H9 (cell line): ENCODE measurements at regions not wholly inside any gene's neighbourhood (a gene's known extent, or its start where the extent isn't known, plus 50 kb on each side); places are given as distances from the start of the nearest gene placed in this dataset.

Source experiments
- DNase-seq: peaks from one replicate; pipeline ENCODE4 v3.0.0-alpha.2; 2017
- H2AFZ ChIP-seq: one replicate; pipeline ENCODE4 v1.6.1; 2013; ENCODE audit warnings: mild to moderate bottlenecking, low read length, control low read depth, moderate library complexity
- H2AK5ac ChIP-seq: 2 replicates; pipeline ENCODE4 v1.6.1; 2013; ENCODE audit warnings: low read length, control low read depth, mixed read lengths; ENCODE audit not compliant: insufficient read length
- H2BK120ac ChIP-seq: one replicate; pipeline ENCODE4 v1.6.1; 2013; ENCODE audit warnings: low read depth, mild to moderate bottlenecking, low read length, control low read depth, inconsistent platforms; ENCODE audit not compliant: poor library complexity, severe bottlenecking
- H2BK12ac ChIP-seq: 2 replicates; pipeline ENCODE4 v1.6.1; 2013; ENCODE audit warnings: low read length, control low read depth, mixed read lengths, low read depth; ENCODE audit not compliant: insufficient read length
- H2BK15ac ChIP-seq: 2 replicates; pipeline ENCODE4 v1.6.1; 2013; ENCODE audit warnings: low read depth, low read length, control low read depth
- H2BK20ac ChIP-seq: one replicate; pipeline ENCODE4 v1.6.1; 2013; ENCODE audit warnings: low read depth, mild to moderate bottlenecking, low read length, control low read depth, inconsistent platforms; ENCODE audit not compliant: poor library complexity, severe bottlenecking
- H2BK5ac ChIP-seq: 2 replicates; pipeline ENCODE4 v1.6.1; 2013; ENCODE audit warnings: low read length, control low read depth, mixed read lengths; ENCODE audit not compliant: insufficient read length
- H3K14ac ChIP-seq: 2 replicates; pipeline ENCODE4 v1.6.1; 2013; ENCODE audit warnings: low read length, control low read depth; ENCODE audit not compliant: insufficient read depth
- H3K18ac ChIP-seq: 2 replicates; pipeline ENCODE4 v1.6.1; 2013; ENCODE audit warnings: low read depth, mild to moderate bottlenecking, mixed read lengths, low read length, control low read depth; ENCODE audit not compliant: insufficient read length
- H3K23ac ChIP-seq: 2 replicates; pipeline ENCODE4 v1.6.1; 2013; ENCODE audit warnings: low read length, control low read depth, mixed read lengths, low read depth; ENCODE audit not compliant: insufficient read length
- H3K23me2 ChIP-seq: 2 replicates; pipeline ENCODE4 v1.6.1; 2013; ENCODE audit warnings: low read depth, mild to moderate bottlenecking, mixed read lengths, low read length, control low read depth; ENCODE audit not compliant: insufficient read length, poor library complexity, severe bottlenecking
- H3K27ac ChIP-seq: 2 replicates; pipeline ENCODE4 v1.5.1; 2013; ENCODE audit warnings: low read length, control low read depth, mixed read lengths, low read depth; ENCODE audit not compliant: insufficient read length
- H3K27me3 ChIP-seq: 2 replicates; pipeline ENCODE4 v1.6.1; 2013; ENCODE audit warnings: low read length, control low read depth, inconsistent platforms; ENCODE audit not compliant: insufficient read depth
- H3K4ac ChIP-seq: 2 replicates; pipeline ENCODE4 v1.6.1; 2013; ENCODE audit warnings: low read depth, mild to moderate bottlenecking, control low read depth, inconsistent platforms, low read length, moderate library complexity
- H3K4me1 ChIP-seq: 2 replicates; pipeline ENCODE4 v1.6.1; 2013; ENCODE audit warnings: low read length, control low read depth, inconsistent platforms; ENCODE audit not compliant: insufficient read depth
- H3K4me2 ChIP-seq: 2 replicates; pipeline ENCODE4 v1.6.1; 2013; ENCODE audit warnings: low read length, control low read depth, mixed read lengths; ENCODE audit not compliant: insufficient read length, insufficient read depth
- H3K56ac ChIP-seq: 2 replicates; pipeline ENCODE4 v1.6.1; 2013; ENCODE audit warnings: low read depth, mild to moderate bottlenecking, mixed read lengths, low read length, control low read depth; ENCODE audit not compliant: insufficient read length
- H3K79me1 ChIP-seq: 2 replicates; pipeline ENCODE4 v1.6.1; 2013; ENCODE audit warnings: low read depth, mild to moderate bottlenecking, moderate library complexity, low read length, control low read depth, inconsistent platforms; ENCODE audit not compliant: insufficient read depth, poor library complexity, severe bottlenecking
- H3K79me2 ChIP-seq: 2 replicates; pipeline ENCODE4 v1.6.1; 2013; ENCODE audit warnings: low read length, control low read depth, inconsistent platforms; ENCODE audit not compliant: insufficient read depth
- H3K9ac ChIP-seq: 2 replicates; pipeline ENCODE4 v1.6.1; 2013; ENCODE audit warnings: low read length, control low read depth, mixed read lengths; ENCODE audit not compliant: insufficient read length; ENCODE audit errors: extremely low read depth
- H3K9me3 ChIP-seq: one replicate; pipeline ENCODE4 v1.6.1; 2013; ENCODE audit warnings: low read depth, low read length, inconsistent platforms; ENCODE audit not compliant: control insufficient read depth
- H3T11ph ChIP-seq: one replicate; pipeline ENCODE4 v1.6.1; 2013; ENCODE audit warnings: mild to moderate bottlenecking, low read length, control low read depth, inconsistent platforms
- H4K20me1 ChIP-seq: one replicate; pipeline ENCODE4 v1.6.1; 2013; ENCODE audit not compliant: control insufficient read depth, insufficient read length, insufficient read depth
- H4K5ac ChIP-seq: 2 replicates; pipeline ENCODE4 v1.6.1; 2013; ENCODE audit warnings: low read depth, mild to moderate bottlenecking, mixed read lengths, low read length, control low read depth; ENCODE audit not compliant: insufficient read length
- H4K8ac ChIP-seq: replicated peaks from 2 replicates; pipeline ENCODE4 v1.6.1; 2013; ENCODE audit warnings: low read length, control low read depth, mixed read lengths, low read depth; ENCODE audit not compliant: insufficient read length
- H4K91ac ChIP-seq: 2 replicates; pipeline ENCODE4 v1.6.1; 2013; ENCODE audit warnings: low read depth, mild to moderate bottlenecking, moderate library complexity, mixed read lengths, low read length, control low read depth; ENCODE audit not compliant: insufficient read length
- H3K27ac Mint-ChIP-seq, 3 experiments: 2 replicates in 2 of 3; 3 replicates in 1 of 3; pipeline ENCODE4 v1.8.0; 2020 to 2021; ENCODE audit warnings: mixed read lengths in 3 of 3, mild to moderate bottlenecking in 1 of 3, moderate library complexity in 1 of 3
- H3K27me3 Mint-ChIP-seq: 2 replicates; pipeline ENCODE4 v1.8.0; 2021; ENCODE audit warnings: low read depth, mild to moderate bottlenecking, moderate library complexity, mixed read lengths
- H3K36me3 Mint-ChIP-seq, 3 experiments: 2 replicates in 2 of 3; 3 replicates in 1 of 3; pipeline ENCODE4 v1.8.0; 2020 to 2021; ENCODE audit warnings: low read depth in 3 of 3, mixed read lengths in 3 of 3; ENCODE audit not compliant: insufficient read depth in 1 of 3
- H3K4me1 Mint-ChIP-seq, 2 experiments: 2 replicates each; pipeline ENCODE4 v1.8.0; 2020; ENCODE audit warnings: mixed read lengths in 2 of 2
- H3K4me3 Mint-ChIP-seq, 2 experiments: 2 replicates in 1 of 2; 3 replicates in 1 of 2; pipeline ENCODE4 v1.8.0; 2020 to 2021; ENCODE audit warnings: mild to moderate bottlenecking in 2 of 2, mixed read lengths in 2 of 2, moderate library complexity in 1 of 2
- H3K9me3 Mint-ChIP-seq, 2 experiments: 2 replicates in 1 of 2; 3 replicates in 1 of 2; pipeline ENCODE4 v1.8.0; 2020; ENCODE audit warnings: mild to moderate bottlenecking in 2 of 2, mixed read lengths in 2 of 2, moderate library complexity in 1 of 2
- CTCF ChIP-seq: fragments of 200-600 bp; sonication (generic); conservative IDR thresholded peaks from 3 replicates; pipeline ENCODE4 v1.8.0; 2021; ENCODE audit warnings: antibody characterized with exemption, mild to moderate bottlenecking
- WGBS: extraction: QIAGEN DNeasy Blood & Tissue Kit; methylation state at CpG from one replicate; pipeline ENCODE4 v1.1.7; 2013; ENCODE audit warnings: missing lambda C conversion rate, low lambda C conversion rate, mixed read lengths; ENCODE audit not compliant: insufficient read length; ENCODE audit errors: extremely low coverage; 5-methylcytosine and 5-hydroxymethylcytosine counted together

- H4K20me1 ChIP-seq: no peaks in the 10 kb centered on the region
- no peak overlapping the region for H3K9ac ChIP-seq
- no peak overlapping the region for H3K4me2 ChIP-seq
- H3K4ac ChIP-seq: no peak overlapping the region
- H4K91ac ChIP-seq: no peak overlapping the region
- no peak overlapping the region for H3K27ac ChIP-seq
- no peak overlapping the region for H4K5ac ChIP-seq
- no peak overlapping the region for H2AK5ac ChIP-seq
- H3K36me3 Mint-ChIP-seq: no peaks in the 10 kb centered on the region
- H3K18ac ChIP-seq: no peak overlapping the region
- H3K27ac Mint-ChIP-seq: no peak overlapping the region
- WGBS: no CpG with 5 or more reads among the region's 7 CpGs
- no peak overlapping the region for H2AFZ ChIP-seq
- no peak overlapping the region for H2BK5ac ChIP-seq
- no peaks in the 10 kb centered on the region for H3K4me1 ChIP-seq
- no peak overlapping the region for H3T11ph ChIP-seq
- no peak overlapping the region for H3K4me3 Mint-ChIP-seq
- TF ChIP-seq CTCF: no peak
- no peaks in the 10 kb centered on the region for H3K27me3 ChIP-seq
- no peak for DNase-seq
- H3K27me3 Mint-ChIP-seq: peaks cover 3% of the 10 kb centered on the region
- H3K79me2 ChIP-seq: no peaks in the 10 kb centered on the region
- H3K9me3 ChIP-seq: no peaks in the 10 kb centered on the region
- H2BK15ac ChIP-seq: no peak overlapping the region
- no peak overlapping the region for H2BK12ac ChIP-seq
- no peak overlapping the region for H3K56ac ChIP-seq
- H4K8ac ChIP-seq: no peak overlapping the region
- H3K79me1 ChIP-seq: no peaks in the 10 kb centered on the region
- H3K4me1 Mint-ChIP-seq: peaks cover 0 to 4% of the 10 kb centered on the region in 2 experiments; a peak in 3 of 4 replicates
- H3K14ac ChIP-seq: no peak overlapping the region
- H2BK120ac ChIP-seq: no peak overlapping the region
- H2BK20ac ChIP-seq: no peak overlapping the region
- no peaks in the 10 kb centered on the region for H3K9me3 Mint-ChIP-seq
- H3K23ac ChIP-seq: no peak overlapping the region
- no peaks in the 10 kb centered on the region for H3K23me2 ChIP-seq
Measured at GRCh38 chr11:19379465-19379864, 138.7 kb upstream of the E2F8 start.
